Thyroid gland (tissue), 4 donors: ENCODE measurements at regions not wholly inside any gene's neighbourhood (a gene's known extent, or its start where the extent isn't known, plus 50 kb on each side); places are given as distances from the start of the nearest gene placed in this dataset.
"Not testable (repeated sequence)": the region's sequence is repeated elsewhere in the genome, so short reads cannot be mapped to it uniquely, and the experiment has no call there.

Experiments used
- DNase-seq, 2 donors: peaks; one replicate each; pipeline ENCODE4 v3.0.0-alpha.2; 2019
- H3K27ac ChIP-seq, 3 donors: fragments of 200-600 bp; sonication (generic); 1 replicate in 2 of 3; 2 replicates in 1 of 3; pipeline ENCODE4 v1.5.1; 2016 to 2019; ENCODE audit warnings: mild to moderate bottlenecking in 1 of 3, moderate library complexity in 1 of 3
- H3K27me3 ChIP-seq: fragments of 200-600 bp; sonication (generic); one replicate; pipeline ENCODE4 v1.5.1; 2019
- H3K36me3 ChIP-seq, 2 donors: fragments of 200-600 bp; sonication (generic); one replicate each; pipeline ENCODE4 v1.5.1; 2016 to 2019
- H3K4me1 ChIP-seq, 2 donors: fragments of 200-600 bp; sonication (generic); one replicate each; pipeline ENCODE4 v1.5.1; 2017 to 2019
- H3K4me3 ChIP-seq, 3 donors: fragments of 200-600 bp; sonication (generic); replicated peaks in 1 of 3; 1 replicate in 2 of 3; 2 replicates in 1 of 3; pipeline ENCODE4 v1.5.1; 2016; ENCODE audit warnings: mild to moderate bottlenecking in 1 of 3
- H3K9me3 ChIP-seq: fragments of 200-600 bp; sonication (generic); one replicate; pipeline ENCODE4 v1.5.1; 2017
- POLR2A ChIP-seq, 2 donors: fragments of 450-650 bp; IDR thresholded peaks; one replicate each; pipeline ENCODE4 v1.6.1; 2017; ENCODE audit warnings: antibody characterized with exemption in 2 of 2, mild to moderate bottlenecking in 2 of 2, moderate library complexity in 1 of 2
- WGBS, 2 donors: methylation state at CpG; one replicate each; pipeline ENCODE4 v1.1.5; 2017; 5-methylcytosine and 5-hydroxymethylcytosine counted together
- intact Hi-C: fragments of 100-400 bp; cut with DNase I; formaldehyde crosslinking; loops from one replicate; pipeline ENCODE4 v1.15.1; 2023
- TF ChIP-seq, protein P1 (sequence below), 6 experiments: fragments of 200-600 bp in 3 of 6; fragments of 450-650 bp in 3 of 6; sonication (generic) in 3 of 6; IDR thresholded peaks; one replicate each; pipeline ENCODE4 v1.5.1; 2016 to 2019; ENCODE audit warnings: antibody characterized with exemption in 6 of 6, mild to moderate bottlenecking in 2 of 6, inconsistent platforms in 1 of 6, moderate library complexity in 1 of 6

DNA sequence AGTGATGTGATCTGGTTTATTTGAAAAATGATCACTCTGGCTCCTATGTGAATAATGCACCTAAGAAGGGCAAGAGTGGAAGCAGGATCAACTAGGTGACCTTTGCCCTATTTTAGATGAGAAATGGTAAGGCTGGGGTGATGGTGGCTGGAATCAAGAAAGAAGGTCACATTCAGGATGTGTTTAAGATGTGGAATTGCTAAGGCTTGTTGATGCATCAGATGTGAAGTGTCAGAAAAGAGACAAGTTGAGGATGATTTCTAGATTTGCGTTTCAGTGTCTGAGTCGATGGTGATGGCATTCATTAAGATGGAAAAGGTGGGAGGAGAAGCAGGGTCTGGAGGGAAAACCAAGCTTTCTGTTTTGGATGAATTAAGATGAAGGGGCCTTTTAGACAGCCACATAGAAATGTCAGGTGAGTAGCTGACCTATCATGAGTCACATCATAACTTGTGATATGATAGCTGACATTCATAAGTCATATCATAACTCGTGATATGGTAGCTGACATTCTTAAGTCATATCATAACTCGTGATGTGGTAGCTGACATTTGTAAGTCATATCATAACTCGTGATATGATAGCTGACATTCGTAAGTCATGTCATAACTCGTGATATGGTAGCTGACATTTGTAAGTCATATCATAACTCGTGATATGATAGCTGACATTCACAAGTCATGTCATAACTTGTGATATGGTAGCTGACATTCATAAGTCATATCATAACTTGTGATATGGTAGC is 101.2 kb upstream of the SEC11C start:
- intact Hi-C loops: no loop called here
- no peak overlapping the region for H3K27ac ChIP-seq

DNA sequence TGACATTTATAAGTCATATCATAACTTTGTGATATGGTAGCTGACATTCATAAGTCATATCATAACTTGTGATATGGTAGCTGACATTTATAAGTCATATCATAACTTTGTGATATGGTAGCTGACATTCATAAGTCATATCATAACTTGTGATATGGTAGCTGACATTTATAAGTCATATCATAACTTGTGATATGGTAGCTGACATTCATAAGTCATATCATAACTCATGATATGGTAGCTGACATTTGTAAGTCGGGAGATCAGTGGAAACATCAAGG is 100.7 kb upstream of the SEC11C start:
- WGBS, 2 donors: 84 to 94% methylated on average over 1 of the region's 1 CpG
- H3K9me3 ChIP-seq, DNase-seq, H3K36me3 ChIP-seq, H3K4me1 ChIP-seq, intact Hi-C loops, H3K4me3 ChIP-seq, H3K27me3 ChIP-seq, H3K27ac ChIP-seq: not testable (repeated sequence)

More for the DNA sequence above, 101.2 kb upstream of the SEC11C start:
- no peak overlapping the region for H3K4me3 ChIP-seq
- H3K27me3 ChIP-seq: no peaks in the 10 kb centered on the region
- no peaks in the 10 kb centered on the region for H3K9me3 ChIP-seq
- TF ChIP-seq POLR2A (IDR thresholded peaks at IDR 0.05): no peak
- TF ChIP-seq, protein P1, sequence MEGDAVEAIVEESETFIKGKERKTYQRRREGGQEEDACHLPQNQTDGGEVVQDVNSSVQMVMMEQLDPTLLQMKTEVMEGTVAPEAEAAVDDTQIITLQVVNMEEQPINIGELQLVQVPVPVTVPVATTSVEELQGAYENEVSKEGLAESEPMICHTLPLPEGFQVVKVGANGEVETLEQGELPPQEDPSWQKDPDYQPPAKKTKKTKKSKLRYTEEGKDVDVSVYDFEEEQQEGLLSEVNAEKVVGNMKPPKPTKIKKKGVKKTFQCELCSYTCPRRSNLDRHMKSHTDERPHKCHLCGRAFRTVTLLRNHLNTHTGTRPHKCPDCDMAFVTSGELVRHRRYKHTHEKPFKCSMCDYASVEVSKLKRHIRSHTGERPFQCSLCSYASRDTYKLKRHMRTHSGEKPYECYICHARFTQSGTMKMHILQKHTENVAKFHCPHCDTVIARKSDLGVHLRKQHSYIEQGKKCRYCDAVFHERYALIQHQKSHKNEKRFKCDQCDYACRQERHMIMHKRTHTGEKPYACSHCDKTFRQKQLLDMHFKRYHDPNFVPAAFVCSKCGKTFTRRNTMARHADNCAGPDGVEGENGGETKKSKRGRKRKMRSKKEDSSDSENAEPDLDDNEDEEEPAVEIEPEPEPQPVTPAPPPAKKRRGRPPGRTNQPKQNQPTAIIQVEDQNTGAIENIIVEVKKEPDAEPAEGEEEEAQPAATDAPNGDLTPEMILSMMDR (IDR thresholded peaks at IDR 0.05): no peak
- peaks cover 0 to 4% of the 10 kb centered on the region in 2 donors for H3K4me1 ChIP-seq
- WGBS, 2 donors: 92 to 96% methylated on average over 8 of the region's 8 CpGs
- DNase-seq: no peak
- no peaks in the 10 kb centered on the region for H3K36me3 ChIP-seq

DNA sequence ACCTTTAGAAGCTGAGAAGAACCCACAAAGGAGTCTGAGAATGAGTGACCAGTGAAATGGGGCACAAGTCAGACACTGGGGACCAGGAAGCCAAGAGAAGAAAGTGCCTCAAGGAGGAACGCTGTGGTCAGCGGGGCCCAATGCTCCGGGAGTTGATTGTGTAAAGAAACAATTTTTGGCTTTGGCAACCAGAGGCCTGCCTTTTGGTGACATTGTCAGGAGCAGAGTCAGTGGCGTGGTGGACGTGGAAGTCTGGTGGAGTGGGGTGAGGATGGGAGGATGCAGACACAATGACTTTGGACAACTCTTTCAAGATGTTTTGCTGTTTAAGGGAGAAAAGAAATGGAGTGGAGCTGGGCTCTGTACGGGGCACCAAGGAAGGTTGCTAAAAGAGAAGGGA is 100.2 kb upstream of the SEC11C start:
- TF ChIP-seq, protein P1 (IDR thresholded peaks at IDR 0.05): no peak
- no peak for TF ChIP-seq POLR2A (IDR thresholded peaks at IDR 0.05)
- H3K9me3 ChIP-seq: no peaks in the 10 kb centered on the region
- H3K27ac ChIP-seq: no peak overlapping the region
- no peaks in the 10 kb centered on the region for H3K27me3 ChIP-seq
- WGBS, 2 donors: 95 to 96% methylated on average over 6 of the region's 6 CpGs
- DNase-seq: no peak
- intact Hi-C loops: no loop called here
- H3K4me3 ChIP-seq: no peak overlapping the region
- H3K36me3 ChIP-seq: no peaks in the 10 kb centered on the region
- H3K4me1 ChIP-seq: peaks cover 0 to 4% of the 10 kb centered on the region in 2 donors

DNA sequence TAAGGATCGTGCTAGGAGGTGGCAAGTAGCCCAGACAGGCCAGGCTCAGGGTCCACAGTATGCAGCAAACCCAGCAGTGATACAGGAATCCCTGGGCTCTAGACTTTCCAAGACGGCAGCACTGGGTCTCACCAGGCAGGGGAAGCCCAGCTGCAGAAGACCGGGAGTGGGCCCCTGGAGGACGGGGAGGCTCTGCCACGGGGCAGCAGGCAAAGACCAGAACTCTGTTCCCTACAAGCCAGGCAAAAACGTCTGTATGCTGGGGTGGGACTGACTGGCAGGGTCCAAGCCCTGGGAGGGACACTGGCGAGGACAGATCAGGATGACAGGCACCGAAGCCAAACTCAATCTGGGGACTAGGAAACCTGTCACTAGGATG is 98.9 kb upstream of the SEC11C start:
- intact Hi-C loops: no loop called here
- TF ChIP-seq POLR2A (IDR thresholded peaks at IDR 0.05): no peak
- TF ChIP-seq, protein P1 (IDR thresholded peaks at IDR 0.05): no peak
- peaks cover 0 to 4% of the 10 kb centered on the region in 2 donors for H3K4me1 ChIP-seq
- no peaks in the 10 kb centered on the region for H3K36me3 ChIP-seq
- no peaks in the 10 kb centered on the region for H3K27me3 ChIP-seq
- no peak for DNase-seq
- H3K9me3 ChIP-seq: no peaks in the 10 kb centered on the region
- H3K27ac ChIP-seq: no peak overlapping the region
- WGBS, 2 donors: 92 to 95% methylated on average over 8 of the region's 8 CpGs
- H3K4me3 ChIP-seq: no peak overlapping the region

DNA sequence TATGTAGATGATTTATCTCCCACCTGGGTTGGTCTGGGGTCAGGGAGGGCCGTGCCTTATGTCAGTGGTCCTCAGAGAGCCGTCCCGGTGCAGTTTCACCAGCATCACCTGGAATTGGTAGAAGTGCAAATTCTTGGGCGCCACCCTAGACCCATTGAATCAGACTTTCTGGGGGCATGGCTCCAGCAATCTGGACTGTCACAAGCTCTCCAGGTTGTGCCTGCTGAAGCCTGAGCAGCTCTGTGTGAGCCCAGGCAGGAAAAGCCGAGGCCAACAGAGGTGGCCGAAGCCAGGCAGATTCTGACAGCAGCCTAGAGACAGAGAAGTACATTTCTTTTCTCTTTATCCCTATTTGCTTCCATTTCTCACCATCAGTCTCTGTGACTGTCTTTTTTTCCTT is 98.4 kb upstream of the SEC11C start:
- Histone ChIP-seq H3K9me3 (no peaks in the 10 kb centered on the region), H3K27ac (no peak overlapping the region), H3K27me3 (no peaks in the 10 kb centered on the region), H3K36me3 (no peaks in the 10 kb centered on the region), H3K4me3 (no peak overlapping the region), H3K4me1 (peaks cover 0 to 4% of the 10 kb centered on the region in 2 donors)
- intact Hi-C loops: no loop called here
- DNase-seq: no peak
- no peak for TF ChIP-seq POLR2A (IDR thresholded peaks at IDR 0.05)
- TF ChIP-seq, protein P1 (IDR thresholded peaks at IDR 0.05): no peak
- 68 to 74% methylated on average over 6 of the region's 6 CpGs for WGBS, 2 donors
